ENCODE measurements at regions not wholly inside any gene's neighbourhood (a gene's known extent, or its start where the extent isn't known, plus 50 kb on each side); places are given as distances from the start of the nearest gene placed in this dataset.
A peak's percentile ranks its signal among the peaks of the same experiment; 100 is the strongest.

DNA sequence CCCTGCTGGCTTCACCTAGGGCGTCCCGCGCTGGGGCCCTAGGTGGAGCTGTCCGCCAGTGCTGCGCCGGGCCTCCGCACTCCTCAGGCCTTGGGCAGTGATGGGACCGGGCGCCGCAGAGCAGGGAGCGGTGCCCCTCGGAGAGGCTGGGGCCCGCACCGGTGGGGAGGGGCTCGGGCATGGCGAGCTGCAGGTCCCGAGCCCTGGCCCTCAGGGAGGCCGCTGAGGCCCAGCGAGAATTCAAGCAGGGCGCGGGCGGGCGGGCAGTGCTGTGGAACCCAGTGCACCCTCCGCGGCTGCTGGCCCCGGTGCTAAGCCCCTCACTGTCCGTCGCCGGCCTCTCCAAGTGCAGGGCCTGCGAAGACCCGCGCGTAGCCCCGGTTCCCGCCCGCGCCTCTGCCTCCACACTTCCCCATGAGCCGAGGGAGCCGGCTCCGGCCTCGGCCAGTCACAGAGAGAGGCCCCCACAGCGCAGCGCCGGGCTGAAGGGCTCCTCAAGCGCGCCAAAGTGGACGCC, 565.1 kb upstream of the NDST4 start:
- Histone ChIP-seq H3K27me3 (ENCODE audit: control insufficient read depth, insufficient read depth, low read length) (no peaks in the 10 kb centered on the region), H3K4me1 (ENCODE audit: control insufficient read depth, extremely low read depth, insufficient read depth, low read length) (no peaks in the 10 kb centered on the region), H3K79me2 (ENCODE audit: control insufficient read depth, insufficient read depth, low read length) (no peaks in the 10 kb centered on the region), H3K4me2 (ENCODE audit: extremely low read depth, insufficient read depth, low read length) (no peak overlapping the region), H3K36me3 (ENCODE audit: control insufficient read depth, insufficient read depth, low read length) (no peaks in the 10 kb centered on the region), H3K9me3 (ENCODE audit: control insufficient read depth, insufficient read depth, low read depth, low read length) (no peaks in the 10 kb centered on the region), H3K4me3 (replicated peaks in 1 of 4; ENCODE audit: control extremely low read depth in 1 of 4, insufficient read depth in 1 of 4, low read depth in 3 of 4, low read length in 4 of 4) (no peak overlapping the region), H2AFZ (ENCODE audit: low read length) (no peak overlapping the region), H4K20me1 (ENCODE audit: control insufficient read depth, extremely low read depth, insufficient read depth, low read length) (no peaks in the 10 kb centered on the region), H3K9ac (ENCODE audit: insufficient read depth, low read length) (no peak overlapping the region), H3K27ac (ENCODE audit: insufficient read depth, low read length) (no peak overlapping the region)
- no peak for DNase-seq (ENCODE audit: low read depth in 2 of 2)
- TF ChIP-seq, protein P1, sequence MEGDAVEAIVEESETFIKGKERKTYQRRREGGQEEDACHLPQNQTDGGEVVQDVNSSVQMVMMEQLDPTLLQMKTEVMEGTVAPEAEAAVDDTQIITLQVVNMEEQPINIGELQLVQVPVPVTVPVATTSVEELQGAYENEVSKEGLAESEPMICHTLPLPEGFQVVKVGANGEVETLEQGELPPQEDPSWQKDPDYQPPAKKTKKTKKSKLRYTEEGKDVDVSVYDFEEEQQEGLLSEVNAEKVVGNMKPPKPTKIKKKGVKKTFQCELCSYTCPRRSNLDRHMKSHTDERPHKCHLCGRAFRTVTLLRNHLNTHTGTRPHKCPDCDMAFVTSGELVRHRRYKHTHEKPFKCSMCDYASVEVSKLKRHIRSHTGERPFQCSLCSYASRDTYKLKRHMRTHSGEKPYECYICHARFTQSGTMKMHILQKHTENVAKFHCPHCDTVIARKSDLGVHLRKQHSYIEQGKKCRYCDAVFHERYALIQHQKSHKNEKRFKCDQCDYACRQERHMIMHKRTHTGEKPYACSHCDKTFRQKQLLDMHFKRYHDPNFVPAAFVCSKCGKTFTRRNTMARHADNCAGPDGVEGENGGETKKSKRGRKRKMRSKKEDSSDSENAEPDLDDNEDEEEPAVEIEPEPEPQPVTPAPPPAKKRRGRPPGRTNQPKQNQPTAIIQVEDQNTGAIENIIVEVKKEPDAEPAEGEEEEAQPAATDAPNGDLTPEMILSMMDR (conservative IDR thresholded peaks at IDR 0.05 in 1 of 2, IDR thresholded peaks at IDR 0.05 in 1 of 2; ENCODE audit: low read depth in 1 of 2, low read length in 2 of 2), result no peak
- TF ChIP-seq EZH2 (IDR thresholded peaks at IDR 0.05; ENCODE audit: low read length, missing control alignments), result no peak

DNA sequence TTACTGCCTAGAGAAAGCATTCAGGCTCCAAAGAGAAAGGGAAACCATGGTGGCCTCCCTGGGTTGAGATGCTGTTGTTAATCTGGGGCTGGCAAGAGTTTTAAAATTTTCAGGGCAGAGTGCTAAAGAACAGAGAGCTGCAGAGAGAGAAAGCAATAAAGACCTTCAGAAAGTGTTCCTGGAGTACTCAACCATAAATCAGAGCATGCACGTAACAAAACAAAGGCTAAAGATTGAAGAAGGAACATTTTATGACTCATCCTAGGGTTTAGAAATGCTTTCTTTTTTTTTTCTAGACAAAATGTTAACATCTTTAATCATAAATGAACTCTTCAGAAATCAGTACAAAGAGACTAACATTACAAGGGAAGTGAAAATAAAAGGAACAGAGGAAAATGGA, 562.3 kb upstream of the NDST4 start:
- Histone ChIP-seq H3K4me1 (ENCODE audit: control insufficient read depth, extremely low read depth, insufficient read depth, low read length) (no peaks in the 10 kb centered on the region), H3K4me3 (replicated peaks in 1 of 4; ENCODE audit: control extremely low read depth in 1 of 4, insufficient read depth in 1 of 4, low read depth in 3 of 4, low read length in 4 of 4) (no peak overlapping the region), H3K9ac (ENCODE audit: insufficient read depth, low read length) (no peak overlapping the region), H2AFZ (ENCODE audit: low read length) (no peak overlapping the region), H4K20me1 (ENCODE audit: control insufficient read depth, extremely low read depth, insufficient read depth, low read length) (no peaks in the 10 kb centered on the region), H3K9me3 (ENCODE audit: control insufficient read depth, insufficient read depth, low read depth, low read length) (no peaks in the 10 kb centered on the region), H3K36me3 (ENCODE audit: control insufficient read depth, insufficient read depth, low read length) (no peaks in the 10 kb centered on the region), H3K27me3 (ENCODE audit: control insufficient read depth, insufficient read depth, low read length) (no peaks in the 10 kb centered on the region), H3K4me2 (ENCODE audit: extremely low read depth, insufficient read depth, low read length) (no peak overlapping the region), H3K79me2 (ENCODE audit: control insufficient read depth, insufficient read depth, low read length) (no peaks in the 10 kb centered on the region), H3K27ac (ENCODE audit: insufficient read depth, low read length) (no peak overlapping the region)
- DNase-seq (ENCODE audit: low read depth in 2 of 2), result peak in 1 of 2 donors; percentile 12
- TF ChIP-seq, protein P1 (conservative IDR thresholded peaks at IDR 0.05 in 1 of 2, IDR thresholded peaks at IDR 0.05 in 1 of 2; ENCODE audit: low read depth in 1 of 2, low read length in 2 of 2), result no peak
- TF ChIP-seq EZH2 (IDR thresholded peaks at IDR 0.05; ENCODE audit: low read length, missing control alignments), result no peak

DNA sequence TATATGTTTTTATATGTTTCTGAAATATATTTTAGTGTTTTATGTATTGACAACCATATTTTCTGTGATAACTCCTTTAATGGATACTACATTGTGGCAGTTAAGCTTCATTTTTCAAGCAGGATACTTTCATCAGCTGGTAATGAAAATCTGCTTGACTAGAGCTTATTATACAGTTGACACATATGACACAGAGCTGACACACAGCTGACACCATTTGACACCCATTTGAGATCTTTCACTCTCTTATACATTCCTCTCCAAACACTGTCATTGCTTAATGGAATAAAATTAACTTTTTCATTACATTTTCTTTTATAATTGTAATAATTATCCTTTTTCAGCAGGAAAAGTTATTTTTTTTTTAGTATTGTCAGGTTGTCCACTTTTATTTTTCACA, 561.1 kb upstream of the NDST4 start:
- no peaks in the 10 kb centered on the region for H3K27me3 ChIP-seq (ENCODE audit: control insufficient read depth, insufficient read depth, low read length)
- H3K27ac ChIP-seq (ENCODE audit: insufficient read depth, low read length), result no peak overlapping the region
- no peaks in the 10 kb centered on the region for H3K4me1 ChIP-seq (ENCODE audit: control insufficient read depth, extremely low read depth, insufficient read depth, low read length)
- no peak for DNase-seq (ENCODE audit: low read depth in 2 of 2)
- H3K4me2 ChIP-seq (ENCODE audit: extremely low read depth, insufficient read depth, low read length), result no peak overlapping the region
- TF ChIP-seq, protein P1 (conservative IDR thresholded peaks at IDR 0.05 in 1 of 2, IDR thresholded peaks at IDR 0.05 in 1 of 2; ENCODE audit: low read depth in 1 of 2, low read length in 2 of 2), result no peak
- no peak for TF ChIP-seq EZH2 (IDR thresholded peaks at IDR 0.05; ENCODE audit: low read length, missing control alignments)
- H3K4me3 ChIP-seq (replicated peaks in 1 of 4; ENCODE audit: control extremely low read depth in 1 of 4, insufficient read depth in 1 of 4, low read depth in 3 of 4, low read length in 4 of 4), result no peak overlapping the region
- H3K79me2 ChIP-seq (ENCODE audit: control insufficient read depth, insufficient read depth, low read length), result no peaks in the 10 kb centered on the region
- H2AFZ ChIP-seq (ENCODE audit: low read length), result no peak overlapping the region
- H4K20me1 ChIP-seq (ENCODE audit: control insufficient read depth, extremely low read depth, insufficient read depth, low read length), result no peaks in the 10 kb centered on the region
- no peak overlapping the region for H3K9ac ChIP-seq (ENCODE audit: insufficient read depth, low read length)
- H3K36me3 ChIP-seq (ENCODE audit: control insufficient read depth, insufficient read depth, low read length), result no peaks in the 10 kb centered on the region
- no peaks in the 10 kb centered on the region for H3K9me3 ChIP-seq (ENCODE audit: control insufficient read depth, insufficient read depth, low read depth, low read length)
